ENCODE measurements at regions not wholly inside any gene's neighbourhood (a gene's known extent, or its start where the extent isn't known, plus 50 kb on each side); places are given as distances from the start of the nearest gene placed in this dataset.
"Not testable (repeated sequence)": the region's sequence is repeated elsewhere in the genome, so short reads cannot be mapped to it uniquely, and the experiment has no call there.

GRCh38 chr7:32694182-32694581, 197.4 kb downstream of the KBTBD2 start:
- no peaks in the 10 kb centered on the region for H3K4me1 ChIP-seq (ENCODE audit: low read depth)
- no peaks in the 10 kb centered on the region for H3K27me3 ChIP-seq
- no peaks in the 10 kb centered on the region for H3K36me3 ChIP-seq
- H3K27ac ChIP-seq = no peak overlapping the region
- TF ChIP-seq CTCF (IDR thresholded peaks at IDR 0.05; ENCODE audit: low read depth, low read length) = no peak
- H3K9me3 ChIP-seq (ENCODE audit: low read depth) = no peaks in the 10 kb centered on the region
- DNase-seq (ENCODE audit: low read depth in 1 of 2, low spot score in 1 of 2) = no peak
- no peak overlapping the region for H3K4me3 ChIP-seq

GRCh38 chr7:32691965-32692815, 196.9 kb downstream of the AVL9 start:
- H3K27me3 ChIP-seq; H3K9me3 ChIP-seq (ENCODE audit: low read depth); H3K36me3 ChIP-seq; H3K4me3 ChIP-seq; H3K4me1 ChIP-seq (ENCODE audit: low read depth); H3K27ac ChIP-seq: not testable (repeated sequence)
- DNase-seq (ENCODE audit: low read depth in 1 of 2, low spot score in 1 of 2) = peak in 1 of 2 donors; percentile 67
- peak; percentile 33 for TF ChIP-seq CTCF (IDR thresholded peaks at IDR 0.05; ENCODE audit: low read depth, low read length)

- not testable (repeated sequence) for H3K4me3 ChIP-seq; H3K36me3 ChIP-seq; H3K27me3 ChIP-seq; H3K9me3 ChIP-seq (ENCODE audit: low read depth); DNase-seq (ENCODE audit: low read depth in 1 of 2, low spot score in 1 of 2); H3K4me1 ChIP-seq (ENCODE audit: low read depth); H3K27ac ChIP-seq
These were observed 192.8 kb downstream of the AVL9 start for GRCh38 chr7:32688092-32688491.

GRCh38 chr7:32681174-32681518, 185.9 kb downstream of the AVL9 start:
- Histone ChIP-seq H3K36me3 (peaks cover 4% of the 10 kb centered on the region), H3K27me3 (no peaks in the 10 kb centered on the region), H3K27ac (no peak overlapping the region), H3K4me1 (ENCODE audit: low read depth) (no peaks in the 10 kb centered on the region), H3K4me3 (no peak overlapping the region), H3K9me3 (ENCODE audit: low read depth) (no peaks in the 10 kb centered on the region)
- no peak for TF ChIP-seq CTCF (IDR thresholded peaks at IDR 0.05; ENCODE audit: low read depth, low read length)
- no peak for DNase-seq (ENCODE audit: low read depth in 1 of 2, low spot score in 1 of 2)

- H3K4me3 ChIP-seq = no peak overlapping the region
- H3K9me3 ChIP-seq (ENCODE audit: low read depth) = no peaks in the 10 kb centered on the region
- H3K4me1 ChIP-seq (ENCODE audit: low read depth) = no peaks in the 10 kb centered on the region
- no peaks in the 10 kb centered on the region for H3K27me3 ChIP-seq
- DNase-seq (ENCODE audit: low read depth in 1 of 2, low spot score in 1 of 2) = peak in 1 of 2 donors; percentile 92
- H3K36me3 ChIP-seq = peaks cover 7% of the 10 kb centered on the region
- no peak overlapping the region for H3K27ac ChIP-seq
- TF ChIP-seq CTCF (IDR thresholded peaks at IDR 0.05; ENCODE audit: low read depth, low read length) = no peak
These were observed 185.2 kb downstream of the AVL9 start for GRCh38 chr7:32680259-32681173.

- DNase-seq (ENCODE audit: low read depth in 1 of 2, low spot score in 1 of 2) = no peak
- Histone ChIP-seq H3K27ac (no peak overlapping the region), H3K36me3 (peaks cover 7% of the 10 kb centered on the region), H3K4me1 (ENCODE audit: low read depth) (no peaks in the 10 kb centered on the region), H3K27me3 (no peaks in the 10 kb centered on the region), H3K9me3 (ENCODE audit: low read depth) (no peaks in the 10 kb centered on the region), H3K4me3 (no peak overlapping the region)
- TF ChIP-seq CTCF (IDR thresholded peaks at IDR 0.05; ENCODE audit: low read depth, low read length) = no peak
These were observed 183.9 kb downstream of the AVL9 start for GRCh38 chr7:32679192-32679591.
